ENCODE measurements at regions not wholly inside any gene's neighbourhood (a gene's known extent, or its start where the extent isn't known, plus 50 kb on each side); places are given as distances from the start of the nearest gene placed in this dataset.

- DNase-seq (ENCODE audit: low spot score in 2 of 2) = no peak
- TF ChIP-seq CTCF (IDR thresholded peaks at IDR 0.05) (no peak), POLR2AphosphoS5 (IDR thresholded peaks at IDR 0.05) (no peak), POLR2A (IDR thresholded peaks at IDR 0.05) (no peak)
- H3K4me1 ChIP-seq = no peaks in the 10 kb centered on the region
- no peak overlapping the region for H3K4me3 ChIP-seq
- no peaks in the 10 kb centered on the region for H3K36me3 ChIP-seq
- intact Hi-C loops (cut with DNase I; ENCODE audit: low total_unique reads) = no loop called here
- H3K27me3 ChIP-seq = no peaks in the 10 kb centered on the region
- H3K9me3 ChIP-seq = no peaks in the 10 kb centered on the region
- no peak overlapping the region for H3K27ac ChIP-seq
Observed at GRCh38 chr18:42474577-42474976, 519.5 kb downstream of the PIK3C3 start.

DNA sequence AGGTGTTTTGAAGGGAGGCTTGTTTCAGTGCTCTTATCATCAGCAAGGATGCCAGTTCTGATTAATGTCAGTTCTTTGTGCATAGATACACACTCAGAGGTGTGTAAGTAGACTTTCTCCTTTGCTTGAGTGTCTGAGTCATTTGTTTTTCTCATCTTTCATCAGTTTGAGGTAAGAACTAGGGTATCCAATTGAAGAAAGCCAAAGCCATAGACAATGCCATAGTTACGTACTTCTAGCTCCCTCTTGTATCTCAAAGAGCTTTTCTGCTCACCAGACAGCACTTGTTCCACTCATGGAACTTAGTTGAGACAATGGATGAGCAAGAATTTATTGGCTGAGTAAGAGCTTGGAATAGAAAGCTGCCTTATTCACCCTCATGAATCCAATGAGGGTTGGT, 520.1 kb downstream of the PIK3C3 start:
- H3K4me1 ChIP-seq = no peaks in the 10 kb centered on the region
- no peak for DNase-seq (ENCODE audit: low spot score in 2 of 2)
- no peak overlapping the region for H3K27ac ChIP-seq
- H3K9me3 ChIP-seq = no peaks in the 10 kb centered on the region
- no peaks in the 10 kb centered on the region for H3K27me3 ChIP-seq
- H3K4me3 ChIP-seq = no peak overlapping the region
- intact Hi-C loops (cut with DNase I; ENCODE audit: low total_unique reads) = no loop called here
- no peak for TF ChIP-seq CTCF (IDR thresholded peaks at IDR 0.05)
- no peak for TF ChIP-seq POLR2AphosphoS5 (IDR thresholded peaks at IDR 0.05)
- TF ChIP-seq POLR2A (IDR thresholded peaks at IDR 0.05) = no peak
- no peaks in the 10 kb centered on the region for H3K36me3 ChIP-seq

GRCh38 chr18:42477267-42477666, 522.2 kb downstream of the PIK3C3 start:
- Histone ChIP-seq H3K27ac (no peak overlapping the region), H3K4me1 (no peaks in the 10 kb centered on the region), H3K9me3 (no peaks in the 10 kb centered on the region), H3K36me3 (no peaks in the 10 kb centered on the region), H3K4me3 (no peak overlapping the region), H3K27me3 (no peaks in the 10 kb centered on the region)
- intact Hi-C loops (cut with DNase I; ENCODE audit: low total_unique reads) = no loop called here
- no peak for DNase-seq (ENCODE audit: low spot score in 2 of 2)
- TF ChIP-seq POLR2AphosphoS5 (IDR thresholded peaks at IDR 0.05) (no peak), CTCF (IDR thresholded peaks at IDR 0.05) (no peak), POLR2A (IDR thresholded peaks at IDR 0.05) (no peak)

- no peak for DNase-seq (ENCODE audit: low spot score in 2 of 2)
- intact Hi-C loops (cut with DNase I; ENCODE audit: low total_unique reads) = no loop called here
- H3K36me3 ChIP-seq = no peaks in the 10 kb centered on the region
- H3K27me3 ChIP-seq = no peaks in the 10 kb centered on the region
- H3K4me1 ChIP-seq = no peaks in the 10 kb centered on the region
- no peak overlapping the region for H3K27ac ChIP-seq
- peaks cover 0 to 5% of the 10 kb centered on the region in 2 donors for H3K9me3 ChIP-seq
- no peak for TF ChIP-seq CTCF (IDR thresholded peaks at IDR 0.05)
- TF ChIP-seq POLR2A (IDR thresholded peaks at IDR 0.05) = no peak
- no peak for TF ChIP-seq POLR2AphosphoS5 (IDR thresholded peaks at IDR 0.05)
- no peak overlapping the region for H3K4me3 ChIP-seq
Observed at GRCh38 chr18:42480441-42480840, 525.4 kb downstream of the PIK3C3 start.

GRCh38 chr18:42484648-42485047, 529.6 kb downstream of the PIK3C3 start:
- peaks cover 7 to 11% of the 10 kb centered on the region in 2 donors for H3K9me3 ChIP-seq
- DNase-seq (ENCODE audit: low spot score in 2 of 2) = no peak
- H3K36me3 ChIP-seq = no peaks in the 10 kb centered on the region
- no peak for TF ChIP-seq CTCF (IDR thresholded peaks at IDR 0.05)
- no peaks in the 10 kb centered on the region for H3K4me1 ChIP-seq
- H3K27ac ChIP-seq = no peak overlapping the region
- H3K27me3 ChIP-seq = no peaks in the 10 kb centered on the region
- intact Hi-C loops (cut with DNase I; ENCODE audit: low total_unique reads) = no loop called here
- no peak overlapping the region for H3K4me3 ChIP-seq

Data from breast epithelium (tissue), 4 donors.